ENCODE measurements at regions not wholly inside any gene's neighbourhood (a gene's known extent, or its start where the extent isn't known, plus 50 kb on each side); places are given as distances from the start of the nearest gene placed in this dataset.
"Not testable (repeated sequence)": the region's sequence is repeated elsewhere in the genome, so short reads cannot be mapped to it uniquely, and the experiment has no call there.

GRCh38 chr21:10424097-10424886 is 97.1 kb upstream of the TPTE start:
- DNase-seq (ENCODE audit: low read depth in 4 of 4, low spot score in 3 of 4): not testable (repeated sequence)

- not testable (repeated sequence) for DNase-seq (ENCODE audit: low read depth in 4 of 4, low spot score in 3 of 4)
These were observed 96.6 kb upstream of the TPTE start for GRCh38 chr21:10424887-10425145.

GRCh38 chr21:10425856-10426255 is 95.5 kb upstream of the TPTE start:
- no peak for DNase-seq (ENCODE audit: low read depth in 4 of 4, low spot score in 3 of 4)

- not testable (repeated sequence) for DNase-seq (ENCODE audit: low read depth in 4 of 4, low spot score in 3 of 4)
These were observed 94.6 kb upstream of the TPTE start for GRCh38 chr21:10426812-10427211.

- not testable (repeated sequence) for DNase-seq (ENCODE audit: low read depth in 4 of 4, low spot score in 3 of 4)
These were observed 94.1 kb upstream of the TPTE start for GRCh38 chr21:10427277-10427676.

GRCh38 chr21:10428981-10429534 is 92.3 kb upstream of the TPTE start:
- DNase-seq (ENCODE audit: low read depth in 4 of 4, low spot score in 3 of 4): not testable (repeated sequence)

GRCh38 chr21:10430005-10430404 is 91.4 kb upstream of the TPTE start:
- DNase-seq (ENCODE audit: low read depth in 4 of 4, low spot score in 3 of 4): no peak

GRCh38 chr21:10431995-10432394 is 89.4 kb upstream of the TPTE start:
- DNase-seq (ENCODE audit: low read depth in 4 of 4, low spot score in 3 of 4): not testable (repeated sequence)

GRCh38 chr21:10432456-10432855 is 88.9 kb upstream of the TPTE start:
- DNase-seq (ENCODE audit: low read depth in 4 of 4, low spot score in 3 of 4): not testable (repeated sequence)

- not testable (repeated sequence) for DNase-seq (ENCODE audit: low read depth in 4 of 4, low spot score in 3 of 4)
These were observed 83.4 kb upstream of the TPTE start for GRCh38 chr21:10437977-10438376.

GRCh38 chr21:10440639-10441038 is 80.7 kb upstream of the TPTE start:
- DNase-seq (ENCODE audit: low read depth in 4 of 4, low spot score in 3 of 4): not testable (repeated sequence)

- not testable (repeated sequence) for DNase-seq (ENCODE audit: low read depth in 4 of 4, low spot score in 3 of 4)
These were observed 79.4 kb upstream of the TPTE start for GRCh38 chr21:10442018-10442417.

GRCh38 chr21:10445685-10446084 is 75.7 kb upstream of the TPTE start:
- not testable (repeated sequence) for DNase-seq (ENCODE audit: low read depth in 4 of 4, low spot score in 3 of 4)

GRCh38 chr21:10449451-10449850 is 71.9 kb upstream of the TPTE start:
- DNase-seq (ENCODE audit: low read depth in 4 of 4, low spot score in 3 of 4): not testable (repeated sequence)

GRCh38 chr21:10451274-10451673 is 70.1 kb upstream of the TPTE start:
- DNase-seq (ENCODE audit: low read depth in 4 of 4, low spot score in 3 of 4): not testable (repeated sequence)

- DNase-seq (ENCODE audit: low read depth in 4 of 4, low spot score in 3 of 4): not testable (repeated sequence)
These were observed 63.6 kb upstream of the TPTE start for GRCh38 chr21:10457765-10458164.

- not testable (repeated sequence) for DNase-seq (ENCODE audit: low read depth in 4 of 4, low spot score in 3 of 4)
These were observed 60.4 kb upstream of the TPTE start for GRCh38 chr21:10460957-10461356.

- not testable (repeated sequence) for DNase-seq (ENCODE audit: low read depth in 4 of 4, low spot score in 3 of 4)
These were observed 59.9 kb upstream of the TPTE start for GRCh38 chr21:10461445-10461844.

GRCh38 chr21:10463156-10463555 is 58.2 kb upstream of the TPTE start:
- DNase-seq (ENCODE audit: low read depth in 4 of 4, low spot score in 3 of 4): no peak

GRCh38 chr21:10464975-10465374 is 56.4 kb upstream of the TPTE start:
- no peak for DNase-seq (ENCODE audit: low read depth in 4 of 4, low spot score in 3 of 4)

GRCh38 chr21:10465524-10466110 is 55.8 kb upstream of the TPTE start:
- not testable (repeated sequence) for DNase-seq (ENCODE audit: low read depth in 4 of 4, low spot score in 3 of 4)

- DNase-seq (ENCODE audit: low read depth in 4 of 4, low spot score in 3 of 4): no peak
These were observed 55.2 kb upstream of the TPTE start for GRCh38 chr21:10466200-10466599.
